Activated naive CD4-positive, alpha-beta T cell treated with anti-CD3 and anti-CD28 coated beads for 36 hours (primary cell): ENCODE measurements at regions not wholly inside any gene's neighbourhood (a gene's known extent, or its start where the extent isn't known, plus 50 kb on each side); places are given as distances from the start of the nearest gene placed in this dataset.
"Not testable (repeated sequence)": the region's sequence is repeated elsewhere in the genome, so short reads cannot be mapped to it uniquely, and the experiment has no call there.

Source experiments
- CTCF ChIA-PET: fragments of 350-600 bp; sonication (Branson Sonifier 250); formaldehyde crosslinking; loops from one replicate; lab custom pipeline; 2021; ENCODE audit warnings: antibody characterized with exemption; lab: Charles Lee
- DNase-seq: peaks from one replicate; pipeline ENCODE4 v3.0.0-alpha.2; 2020
- H3K27ac Mint-ChIP-seq: one replicate; pipeline ENCODE4 v1.8.0; 2021; ENCODE audit warnings: mild to moderate bottlenecking, mixed read lengths
- H3K27me3 Mint-ChIP-seq: one replicate; pipeline ENCODE4 v1.8.0; 2021; ENCODE audit warnings: low read depth, mixed read lengths
- H3K36me3 Mint-ChIP-seq: one replicate; pipeline ENCODE4 v1.8.0; 2021; ENCODE audit warnings: low read depth, mixed read lengths
- H3K4me1 Mint-ChIP-seq: one replicate; pipeline ENCODE4 v1.8.0; 2021; ENCODE audit warnings: low read depth, mixed read lengths
- H3K4me3 Mint-ChIP-seq: one replicate; pipeline ENCODE4 v1.8.0; 2021; ENCODE audit warnings: mild to moderate bottlenecking, moderate library complexity, mixed read lengths
- H3K9me3 Mint-ChIP-seq: one replicate; pipeline ENCODE4 v1.8.0; 2021; ENCODE audit warnings: mixed read lengths
- intact Hi-C: fragments of 100-400 bp; cut with micrococcal nuclease; formaldehyde crosslinking; loops from one replicate; pipeline ENCODE4 v1.15.1; 2023

DNA sequence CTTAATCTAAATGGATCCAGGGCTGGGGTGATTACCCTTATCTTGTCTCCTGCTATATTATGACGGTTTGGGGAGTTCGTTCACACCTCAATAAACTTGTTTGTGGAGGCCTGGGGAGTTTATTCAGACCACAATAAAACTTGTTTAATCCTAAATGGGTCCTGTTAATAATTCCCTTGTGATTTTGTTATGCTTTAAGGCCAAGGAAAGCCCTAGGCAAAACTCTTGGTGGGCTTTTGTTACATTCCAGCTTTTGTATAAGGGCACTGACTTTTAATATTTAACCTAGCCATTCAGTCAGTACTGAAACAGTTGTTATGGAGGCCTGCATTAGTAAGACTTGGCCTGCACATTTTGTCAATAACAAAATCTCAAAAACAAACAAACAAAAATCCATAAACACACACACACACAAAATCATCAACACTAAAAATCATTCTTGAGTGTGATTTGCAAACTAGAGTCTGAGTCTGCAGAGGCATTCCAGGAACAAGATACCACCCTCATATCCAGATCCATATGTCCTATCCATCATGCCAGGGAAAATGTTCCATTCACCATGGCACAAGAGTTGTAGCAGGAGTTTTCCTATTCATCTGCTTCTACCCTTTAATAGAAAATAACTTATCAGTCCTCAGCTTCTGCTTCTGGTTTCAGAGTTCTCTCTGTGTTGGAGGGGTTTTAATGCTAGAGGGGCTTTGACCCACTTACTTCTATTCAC, 421.7 kb downstream of the AGTPBP1 start:
- intact Hi-C loops: no loop called here
- peaks cover 5% of the 10 kb centered on the region for H3K27me3 Mint-ChIP-seq
- H3K27ac Mint-ChIP-seq: no peak overlapping the region
- CTCF ChIA-PET: no interaction called here
- peaks cover 2% of the 10 kb centered on the region for H3K9me3 Mint-ChIP-seq
- DNase-seq: no peak
- no peak overlapping the region for H3K4me3 Mint-ChIP-seq
- H3K4me1 Mint-ChIP-seq: no peaks in the 10 kb centered on the region
- no peaks in the 10 kb centered on the region for H3K36me3 Mint-ChIP-seq

DNA sequence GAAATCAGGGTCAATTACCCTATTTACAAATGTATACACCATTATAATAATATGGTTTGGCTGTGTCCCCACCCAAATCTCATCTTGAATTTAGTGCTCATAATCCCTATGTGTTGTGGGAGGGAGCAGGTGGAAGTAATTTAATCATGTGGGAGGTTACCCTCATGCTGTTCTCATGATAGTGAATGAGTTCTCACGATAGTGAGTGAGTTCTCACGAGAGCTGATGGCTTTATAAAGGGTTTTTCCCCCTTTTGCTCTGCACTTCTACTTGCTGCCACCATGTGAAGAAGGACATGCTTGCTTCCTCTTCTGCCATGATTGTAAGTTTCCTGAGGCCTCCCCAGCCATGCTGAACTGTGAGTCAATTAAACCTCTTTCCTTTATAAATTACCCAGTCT, 426.2 kb downstream of the AGTPBP1 start:
- CTCF ChIA-PET, DNase-seq, H3K9me3 Mint-ChIP-seq: not testable (repeated sequence)

GRCh38 chr9:85310573-85310972, 431.2 kb downstream of the AGTPBP1 start:
- Mint-ChIP-seq H3K36me3 (no peaks in the 10 kb centered on the region), H3K4me1 (no peaks in the 10 kb centered on the region), H3K27me3 (peaks cover 4% of the 10 kb centered on the region), H3K27ac (no peak overlapping the region), H3K9me3 (peaks cover 6% of the 10 kb centered on the region), H3K4me3 (no peak overlapping the region)
- intact Hi-C loops: no loop called here
- no peak for DNase-seq
- CTCF ChIA-PET: no interaction called here

More for the DNA sequence above, 426.2 kb downstream of the AGTPBP1 start:
- H3K27me3 Mint-ChIP-seq, H3K4me1 Mint-ChIP-seq, H3K36me3 Mint-ChIP-seq, H3K27ac Mint-ChIP-seq, H3K4me3 Mint-ChIP-seq, intact Hi-C loops: not testable (repeated sequence)

- H3K4me3 Mint-ChIP-seq: no peak overlapping the region
- CTCF ChIA-PET: no interaction called here
- H3K4me1 Mint-ChIP-seq: no peaks in the 10 kb centered on the region
- no peak for DNase-seq
- H3K27ac Mint-ChIP-seq: no peak overlapping the region
- peaks cover 5% of the 10 kb centered on the region for H3K27me3 Mint-ChIP-seq
- no peaks in the 10 kb centered on the region for H3K9me3 Mint-ChIP-seq
- intact Hi-C loops: no loop called here
- no peaks in the 10 kb centered on the region for H3K36me3 Mint-ChIP-seq
Observed at GRCh38 chr9:85303757-85304134, 438.0 kb downstream of the AGTPBP1 start.

GRCh38 chr9:85302938-85303756, 438.6 kb downstream of the AGTPBP1 start:
- Mint-ChIP-seq H3K4me3 (no peak overlapping the region), H3K36me3 (no peaks in the 10 kb centered on the region), H3K9me3 (no peaks in the 10 kb centered on the region), H3K27me3 (peaks cover 4% of the 10 kb centered on the region), H3K4me1 (no peaks in the 10 kb centered on the region), H3K27ac (no peak overlapping the region)
- CTCF ChIA-PET: no interaction called here
- intact Hi-C loops: no loop called here
- DNase-seq: no peak

GRCh38 chr9:85298499-85298898, 443.3 kb downstream of the AGTPBP1 start:
- intact Hi-C loops: no loop called here
- peaks cover 3% of the 10 kb centered on the region for H3K9me3 Mint-ChIP-seq
- peaks cover 2% of the 10 kb centered on the region for H3K27me3 Mint-ChIP-seq
- H3K4me3 Mint-ChIP-seq: no peak overlapping the region
- no peaks in the 10 kb centered on the region for H3K4me1 Mint-ChIP-seq
- no peak for DNase-seq
- CTCF ChIA-PET: no interaction called here
- H3K36me3 Mint-ChIP-seq: no peaks in the 10 kb centered on the region
- no peak overlapping the region for H3K27ac Mint-ChIP-seq

DNA sequence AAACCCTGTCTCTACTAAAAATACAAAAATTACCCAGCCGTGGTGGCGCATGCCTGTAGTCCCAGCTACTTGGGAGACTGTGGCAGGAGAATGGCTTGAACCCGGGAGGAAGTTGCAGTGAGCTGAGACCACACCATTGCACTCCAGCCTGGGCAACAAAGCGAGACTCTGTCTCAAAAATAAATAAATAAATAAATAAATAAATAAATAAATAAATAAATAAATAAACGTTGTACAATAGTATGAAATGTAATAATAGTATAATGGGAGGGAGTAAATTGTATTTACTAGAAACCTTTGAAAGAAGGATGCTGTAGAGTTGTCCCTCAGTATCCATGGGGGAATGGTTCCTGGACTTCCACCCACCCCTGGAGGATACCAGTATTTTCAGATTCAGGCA, 446.5 kb downstream of the AGTPBP1 start:
- DNase-seq, intact Hi-C loops, H3K9me3 Mint-ChIP-seq, H3K36me3 Mint-ChIP-seq, H3K4me1 Mint-ChIP-seq, H3K27me3 Mint-ChIP-seq, H3K4me3 Mint-ChIP-seq, H3K27ac Mint-ChIP-seq: not testable (repeated sequence)
- CTCF ChIA-PET: interaction anchor here (0.6 kb wide), 1 partner anchor 37 kb away, joined by 3 read pairs; no protein-coding TSS in a partner anchor

GRCh38 chr9:85292261-85292660, 449.5 kb downstream of the AGTPBP1 start:
- Mint-ChIP-seq H3K27ac (no peak overlapping the region), H3K4me1 (peaks cover 16% of the 10 kb centered on the region), H3K36me3 (no peaks in the 10 kb centered on the region), H3K4me3 (no peak overlapping the region), H3K9me3 (peaks cover 5% of the 10 kb centered on the region), H3K27me3 (peaks cover 11% of the 10 kb centered on the region)
- intact Hi-C loops: no loop called here
- CTCF ChIA-PET: no interaction called here
- no peak for DNase-seq

GRCh38 chr9:85291266-85291665, 450.5 kb downstream of the AGTPBP1 start:
- H3K36me3 Mint-ChIP-seq: no peaks in the 10 kb centered on the region

DNA sequence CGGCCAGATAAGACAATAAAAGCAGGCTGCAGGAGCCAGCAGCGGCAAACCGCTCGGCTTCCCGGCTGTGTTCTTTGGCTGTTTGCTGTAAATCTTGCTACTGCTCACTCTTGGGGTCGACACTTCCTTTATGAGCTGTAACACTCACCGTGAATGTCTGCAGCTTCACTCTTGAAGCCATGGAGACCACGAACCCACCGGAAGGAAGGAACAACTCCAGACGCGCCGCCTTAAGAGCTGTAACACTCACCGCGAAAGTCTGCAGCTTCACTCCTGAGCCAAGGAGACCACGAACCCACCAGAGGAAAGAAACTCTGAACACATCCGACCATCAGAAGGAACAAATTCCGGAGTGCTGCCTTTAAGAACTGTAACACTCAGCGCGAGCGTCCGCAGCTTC, 451.7 kb downstream of the AGTPBP1 start:
- H3K27ac Mint-ChIP-seq: no peak overlapping the region
- peak overlapping the region; percentile 45 for H3K4me3 Mint-ChIP-seq
- H3K9me3 Mint-ChIP-seq: peaks cover 5% of the 10 kb centered on the region
- H3K36me3 Mint-ChIP-seq: no peaks in the 10 kb centered on the region
- H3K4me1 Mint-ChIP-seq: peaks cover 16% of the 10 kb centered on the region
- DNase-seq: peak; percentile 22
- intact Hi-C loops: no loop called here
- CTCF ChIA-PET: no interaction called here
- peaks cover 11% of the 10 kb centered on the region for H3K27me3 Mint-ChIP-seq

More at GRCh38 chr9:85291266-85291665, 450.5 kb downstream of the AGTPBP1 start:
- peaks cover 11% of the 10 kb centered on the region for H3K27me3 Mint-ChIP-seq
- CTCF ChIA-PET: no interaction called here
- H3K9me3 Mint-ChIP-seq: peaks cover 5% of the 10 kb centered on the region
- H3K4me1 Mint-ChIP-seq: peaks cover 16% of the 10 kb centered on the region
- H3K4me3 Mint-ChIP-seq: no peak overlapping the region
- no peak for DNase-seq
- no peak overlapping the region for H3K27ac Mint-ChIP-seq
- intact Hi-C loops: no loop called here

- H3K4me1 Mint-ChIP-seq: peaks cover 16% of the 10 kb centered on the region
- H3K27me3 Mint-ChIP-seq: peaks cover 11% of the 10 kb centered on the region
- intact Hi-C loops: no loop called here
- CTCF ChIA-PET: no interaction called here
- no peaks in the 10 kb centered on the region for H3K36me3 Mint-ChIP-seq
- no peak for DNase-seq
- peaks cover 5% of the 10 kb centered on the region for H3K9me3 Mint-ChIP-seq
- H3K27ac Mint-ChIP-seq: no peak overlapping the region
- no peak overlapping the region for H3K4me3 Mint-ChIP-seq
Observed at GRCh38 chr9:85289142-85289541, 452.6 kb downstream of the AGTPBP1 start.

GRCh38 chr9:85283421-85283820, 458.3 kb downstream of the AGTPBP1 start:
- H3K4me3 Mint-ChIP-seq: no peak overlapping the region
- peaks cover 1% of the 10 kb centered on the region for H3K9me3 Mint-ChIP-seq
- DNase-seq: no peak
- intact Hi-C loops: no loop called here
- no peak overlapping the region for H3K27ac Mint-ChIP-seq
- H3K36me3 Mint-ChIP-seq: no peaks in the 10 kb centered on the region
- peaks cover 4% of the 10 kb centered on the region for H3K27me3 Mint-ChIP-seq
- CTCF ChIA-PET: no interaction called here
- no peaks in the 10 kb centered on the region for H3K4me1 Mint-ChIP-seq

DNA sequence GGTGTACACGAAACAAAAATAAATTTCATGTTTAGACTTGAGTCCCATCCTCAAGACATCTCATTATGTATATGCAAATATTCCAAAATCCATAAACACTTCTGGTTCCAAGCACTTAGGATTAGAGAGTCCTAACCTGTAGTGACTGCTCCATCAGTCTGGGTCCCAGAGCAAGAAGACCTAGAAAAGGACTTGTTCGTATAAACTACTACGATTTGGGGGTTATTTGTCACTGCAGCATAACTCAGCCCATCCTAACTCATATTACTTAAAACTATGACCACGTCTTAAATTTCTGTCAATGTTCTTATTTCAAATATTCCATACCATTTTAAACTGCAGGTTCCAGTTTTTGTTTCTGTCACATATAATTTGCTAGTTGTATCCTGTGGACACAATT, 463.0 kb downstream of the AGTPBP1 start:
- Mint-ChIP-seq H3K27ac (no peak overlapping the region), H3K9me3 (no peaks in the 10 kb centered on the region), H3K36me3 (no peaks in the 10 kb centered on the region), H3K4me1 (no peaks in the 10 kb centered on the region), H3K27me3 (peaks cover 3% of the 10 kb centered on the region), H3K4me3 (no peak overlapping the region)
- CTCF ChIA-PET: interaction anchor here (0.6 kb wide), 1 partner anchor 293 kb away, joined by 3 read pairs; no protein-coding TSS in a partner anchor
- intact Hi-C loops: no loop called here
- DNase-seq: no peak
